Stimulated activated CD4-positive, alpha-beta T cell treated with anti-CD3 and anti-CD28 coated beads, Interleukin-15, amount 100 ng/mL, for 24 hours (primary cell): ENCODE measurements at regions not wholly inside any gene's neighbourhood (a gene's known extent, or its start where the extent isn't known, plus 50 kb on each side); places are given as distances from the start of the nearest gene placed in this dataset.
"Not testable (repeated sequence)": the region's sequence is repeated elsewhere in the genome, so short reads cannot be mapped to it uniquely, and the experiment has no call there.

ENCODE experiments used
- DNase-seq: peaks from one replicate; pipeline ENCODE4 v3.0.0-alpha.2; 2020

DNA sequence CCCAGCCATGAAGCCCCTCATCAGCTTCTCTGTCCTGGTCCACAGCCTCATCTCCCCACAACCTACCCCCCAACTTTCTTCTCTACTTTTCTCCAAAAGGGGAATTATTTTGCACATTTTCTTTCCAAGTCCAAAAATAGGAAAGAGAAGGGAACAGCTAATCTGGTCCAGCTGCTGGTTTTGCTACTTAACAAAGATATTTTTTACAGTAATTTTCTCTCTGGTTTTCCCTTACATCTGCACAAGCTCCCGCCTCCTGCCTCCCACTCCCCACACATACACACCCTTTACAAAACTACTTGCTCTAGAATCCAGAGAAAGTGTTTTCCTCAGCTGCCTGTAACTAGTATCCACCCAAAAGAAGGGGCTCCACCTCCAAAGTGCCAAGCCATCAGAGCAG, 177.2 kb downstream of the POLR2M start:
- no peak for DNase-seq

DNA sequence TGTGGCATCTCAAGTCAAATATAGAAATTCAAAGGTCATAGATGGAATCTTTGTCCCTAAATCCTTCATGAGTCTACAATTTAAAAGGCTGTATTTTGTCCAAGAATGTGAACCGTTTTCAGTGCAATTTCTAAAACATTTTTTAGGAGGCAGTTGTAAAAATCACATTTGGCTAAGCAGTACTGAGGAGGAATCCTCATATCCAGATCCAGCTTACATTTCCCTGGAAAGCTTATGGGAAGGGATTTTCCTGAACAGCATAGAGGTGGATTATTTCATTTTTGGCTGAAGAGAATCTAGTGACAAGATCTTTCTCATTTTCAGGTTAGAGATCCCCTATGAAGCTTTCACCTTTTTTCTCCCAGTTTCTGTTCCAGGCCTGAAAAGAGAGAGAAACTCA, 178.4 kb downstream of the POLR2M start:
- DNase-seq: no peak

DNA sequence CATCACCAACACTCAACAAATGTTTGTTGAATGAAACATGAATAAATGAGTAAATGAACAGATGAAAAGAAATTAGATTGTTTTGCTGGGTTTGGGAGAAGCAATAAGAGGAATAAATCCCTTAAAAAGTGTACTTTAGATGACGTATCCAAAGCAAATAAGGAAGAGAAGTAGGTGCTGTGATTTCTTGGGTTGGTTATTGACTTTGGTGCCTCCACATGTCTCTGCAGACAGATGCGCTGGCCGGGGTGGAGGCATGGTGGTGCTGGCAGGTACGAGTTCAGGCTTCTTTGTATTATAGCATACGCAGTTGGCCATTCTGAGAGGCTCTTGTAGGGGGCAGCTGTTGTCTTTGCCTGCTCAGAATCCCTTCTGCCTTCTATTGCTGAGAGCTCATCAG, 178.9 kb downstream of the POLR2M start:
- no peak for DNase-seq

DNA sequence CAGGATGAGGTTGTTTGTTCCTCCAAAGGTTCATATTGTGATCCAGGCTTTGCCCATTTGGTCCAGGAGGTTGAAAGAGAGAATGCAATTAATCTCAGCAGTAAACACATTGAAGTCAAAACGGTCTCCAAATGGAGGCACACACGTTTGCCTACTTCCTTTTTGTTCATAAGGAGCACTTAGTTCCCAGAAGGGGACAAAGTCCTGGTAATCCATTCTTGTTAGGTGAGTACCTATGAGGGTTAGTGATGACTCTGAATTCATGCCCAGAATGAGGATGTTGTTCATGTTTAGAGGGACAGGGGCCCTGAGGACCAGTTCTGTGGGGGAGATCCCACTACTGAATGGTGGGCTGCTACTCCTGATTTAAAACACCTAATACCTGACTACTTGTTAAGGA, 177.7 kb downstream of the ALDH1A2 start:
- DNase-seq: no peak

DNA sequence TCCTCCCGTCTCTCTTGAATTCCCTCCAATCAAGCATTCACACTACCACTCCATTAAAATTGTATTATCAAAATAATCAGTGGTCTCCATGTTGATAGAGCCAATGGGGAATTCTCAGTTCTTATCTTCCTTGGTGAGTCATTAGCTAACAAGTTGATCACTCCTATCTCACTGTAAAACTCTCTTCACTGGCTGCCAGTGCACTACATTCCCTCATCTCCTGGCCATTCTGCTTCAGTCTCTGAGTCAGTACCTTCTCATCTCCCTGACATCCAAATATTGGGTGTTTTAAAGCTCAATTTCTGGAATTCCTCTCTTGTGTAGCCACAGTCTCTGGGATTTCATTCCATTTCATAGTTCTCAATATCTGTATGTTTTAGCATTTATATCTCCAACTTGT, 175.2 kb downstream of the ALDH1A2 start:
- no peak for DNase-seq

DNA sequence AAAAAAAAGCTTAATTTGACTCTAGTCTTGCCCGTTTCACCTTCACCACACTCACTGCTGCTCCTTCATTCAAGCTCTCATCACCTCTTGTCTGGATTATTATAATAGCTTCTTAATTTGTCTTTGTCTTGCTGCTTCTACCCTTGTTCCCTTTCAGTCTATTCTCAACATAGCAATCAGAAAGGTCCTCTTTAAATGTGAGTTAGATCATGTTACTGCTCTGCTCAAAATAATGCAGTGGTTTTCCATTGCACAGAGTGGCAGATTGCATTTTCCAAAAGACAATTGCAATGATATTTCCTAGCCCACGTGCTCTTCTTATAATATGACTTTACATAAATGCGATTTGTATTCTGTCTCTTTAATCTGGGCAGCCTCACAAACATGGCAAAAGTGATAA, 174.6 kb downstream of the ALDH1A2 start:
- DNase-seq: no peak

DNA sequence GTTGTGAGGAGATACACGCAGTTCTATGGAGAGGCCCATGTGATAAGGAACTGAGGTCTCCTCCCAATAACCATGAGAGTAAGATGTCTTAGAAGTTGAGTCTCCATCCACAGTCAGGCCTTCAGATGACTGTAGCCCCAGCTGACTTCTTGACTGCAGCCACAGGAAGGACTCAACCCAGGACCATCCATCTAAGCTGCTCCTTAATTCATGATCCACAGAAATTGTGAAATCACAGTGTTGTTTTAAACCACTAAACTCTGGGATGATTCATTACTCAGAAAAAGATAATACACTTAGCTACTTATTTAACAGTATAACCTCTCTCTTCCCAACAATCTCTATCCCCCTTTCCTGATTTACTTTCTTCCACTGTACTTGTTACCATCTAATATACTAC, 173.3 kb downstream of the ALDH1A2 start:
- DNase-seq: no peak

DNA sequence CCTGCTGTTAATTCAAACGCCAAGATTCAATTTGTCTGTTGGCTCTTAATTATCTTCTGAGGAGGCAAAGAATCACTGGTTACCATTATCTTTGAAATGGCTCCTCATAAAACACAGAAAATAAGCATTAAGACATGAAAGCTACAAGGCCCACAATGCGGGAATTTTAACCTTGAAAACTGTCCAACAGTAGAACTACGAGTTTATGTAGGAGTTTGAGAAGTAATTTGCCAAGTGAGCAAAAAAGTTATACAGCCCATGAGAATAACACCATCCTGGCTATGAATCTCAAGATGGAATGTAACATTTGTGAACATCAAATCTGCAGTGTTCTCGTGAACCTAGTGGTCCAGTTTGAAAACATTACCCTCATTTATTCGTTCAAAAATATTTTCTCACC, 172.5 kb downstream of the ALDH1A2 start:
- no peak for DNase-seq

DNA sequence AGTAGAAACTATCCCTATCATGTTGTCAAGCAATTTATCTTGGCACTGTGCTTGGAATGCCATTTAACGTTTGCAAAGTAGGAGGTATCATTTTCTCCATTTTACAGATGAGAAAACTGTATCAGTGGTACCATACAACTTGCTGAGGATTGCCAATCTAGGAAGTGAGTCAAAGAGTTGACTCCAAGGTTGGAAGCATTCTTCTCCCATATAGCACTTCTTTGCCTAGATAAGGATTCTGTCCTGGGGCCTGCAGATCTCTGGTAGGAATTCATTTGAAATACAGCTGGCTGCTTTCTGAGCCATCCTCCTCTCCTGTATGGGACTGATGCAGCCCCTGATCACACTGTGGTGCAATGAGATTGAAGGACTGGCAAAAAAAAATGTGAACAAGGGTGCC, 170.2 kb downstream of the ALDH1A2 start:
- DNase-seq: no peak

DNA sequence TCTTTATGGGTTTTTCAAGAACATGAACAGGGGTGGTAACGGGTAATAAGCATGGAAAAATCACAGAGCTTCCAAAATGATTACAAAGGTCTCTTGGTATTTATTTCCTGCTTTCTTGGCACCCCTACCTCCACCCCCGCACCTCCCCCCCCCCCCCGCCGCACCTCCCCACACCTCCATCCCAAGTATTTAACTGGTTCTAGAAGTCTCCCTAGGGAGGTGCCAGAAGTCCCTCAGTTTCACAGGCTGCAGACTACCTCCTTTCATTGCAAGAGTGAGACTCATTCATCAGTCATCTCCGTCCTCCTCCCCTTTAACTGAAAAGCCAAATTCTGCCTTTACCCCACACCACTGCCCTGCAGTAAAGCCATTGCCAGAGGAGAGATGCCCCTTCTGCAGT, 169.4 kb downstream of the ALDH1A2 start:
- no peak for DNase-seq

DNA sequence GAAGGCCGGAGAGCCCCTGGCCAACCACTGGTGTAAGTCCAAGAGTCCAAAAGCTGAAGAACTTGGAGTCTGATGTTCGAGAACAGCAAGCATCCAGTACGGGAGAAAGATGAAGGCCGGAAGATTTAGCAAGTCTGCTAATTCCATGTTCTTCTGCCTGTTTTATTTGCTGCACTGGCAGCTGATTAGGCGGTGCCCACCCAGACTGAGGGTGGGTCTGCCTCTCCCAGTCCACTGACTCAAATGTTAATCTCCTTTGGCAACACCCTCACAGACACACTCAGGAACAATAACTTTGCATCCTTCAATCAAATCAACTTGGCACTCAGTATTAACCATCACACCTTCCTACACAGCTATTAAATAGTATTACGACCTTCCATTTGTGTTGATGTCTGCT, 168.6 kb downstream of the ALDH1A2 start:
- DNase-seq: not testable (repeated sequence)

DNA sequence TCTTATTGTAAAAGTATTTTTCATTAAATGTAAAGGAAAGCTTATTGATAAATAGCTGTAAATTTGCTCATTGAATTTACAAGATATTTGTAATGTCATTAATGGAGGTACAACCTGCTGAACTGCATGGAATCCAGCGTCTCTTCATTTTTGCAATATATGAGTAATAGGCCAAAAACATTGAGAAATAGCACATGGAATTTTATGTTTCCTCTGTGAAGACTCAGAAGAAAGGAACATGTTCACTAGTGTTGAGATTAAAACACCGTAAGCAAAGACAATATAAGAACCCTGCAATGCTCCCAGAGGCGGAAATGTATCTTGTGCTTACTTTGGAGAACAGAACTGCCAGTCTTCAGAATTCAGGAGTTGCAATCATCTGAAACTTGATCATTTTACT, 167.6 kb downstream of the ALDH1A2 start:
- no peak for DNase-seq

DNA sequence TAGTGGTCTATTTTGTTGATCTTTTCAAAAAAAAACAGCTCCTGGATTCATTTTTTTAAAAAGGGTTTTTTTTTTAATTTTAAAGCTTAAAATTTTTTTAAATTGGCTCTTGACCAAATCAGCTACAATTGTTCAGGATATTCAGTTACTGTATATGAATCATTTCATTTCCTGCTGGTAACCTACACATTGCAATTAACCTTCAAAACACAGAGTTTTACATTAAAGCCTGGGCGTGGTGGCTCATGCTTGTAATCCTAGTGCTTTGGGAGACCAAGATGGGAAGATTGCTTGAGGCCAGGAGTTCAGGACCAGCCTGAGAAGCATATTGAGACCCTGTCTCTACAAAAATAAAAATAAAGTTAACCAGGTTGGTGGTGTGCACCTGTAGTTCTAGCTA, 163.4 kb downstream of the ALDH1A2 start:
- no peak for DNase-seq
